ENCODE measurements at regions not wholly inside any gene's neighbourhood (a gene's known extent, or its start where the extent isn't known, plus 50 kb on each side); places are given as distances from the start of the nearest gene placed in this dataset.

- H3K4me3 ChIP-seq (replicated peaks in 1 of 4; ENCODE audit: control extremely low read depth in 1 of 4, insufficient read depth in 1 of 4, low read depth in 3 of 4, low read length in 4 of 4): no peak overlapping the region
- H3K4me1 ChIP-seq (ENCODE audit: control insufficient read depth, extremely low read depth, insufficient read depth, low read length): no peaks in the 10 kb centered on the region
- DNase-seq (ENCODE audit: low read depth in 2 of 2): no peak
- no peak overlapping the region for H3K4me2 ChIP-seq (ENCODE audit: extremely low read depth, insufficient read depth, low read length)
- no peaks in the 10 kb centered on the region for H3K79me2 ChIP-seq (ENCODE audit: control insufficient read depth, insufficient read depth, low read length)
- no peak overlapping the region for H3K9ac ChIP-seq (ENCODE audit: insufficient read depth, low read length)
- TF ChIP-seq EZH2 (IDR thresholded peaks at IDR 0.05; ENCODE audit: low read length, missing control alignments) (no peak), CTCF (conservative IDR thresholded peaks at IDR 0.05 in 1 of 2, IDR thresholded peaks at IDR 0.05 in 1 of 2; ENCODE audit: low read depth in 1 of 2, low read length in 2 of 2) (no peak)
- no peak overlapping the region for H2AFZ ChIP-seq (ENCODE audit: low read length)
- no peaks in the 10 kb centered on the region for H3K27me3 ChIP-seq (ENCODE audit: control insufficient read depth, insufficient read depth, low read length)
- H3K36me3 ChIP-seq (ENCODE audit: control insufficient read depth, insufficient read depth, low read length): no peaks in the 10 kb centered on the region
- no peaks in the 10 kb centered on the region for H3K9me3 ChIP-seq (ENCODE audit: control insufficient read depth, insufficient read depth, low read depth, low read length)
- H4K20me1 ChIP-seq (ENCODE audit: control insufficient read depth, extremely low read depth, insufficient read depth, low read length): no peaks in the 10 kb centered on the region
- no peak overlapping the region for H3K27ac ChIP-seq (ENCODE audit: insufficient read depth, low read length)
Observed at GRCh38 chr4:189463734-189464133, 476.9 kb upstream of the FRG1 start.

- no peaks in the 10 kb centered on the region for H3K9me3 ChIP-seq (ENCODE audit: control insufficient read depth, insufficient read depth, low read depth, low read length)
Observed at GRCh38 chr4:189494407-189494806, 446.3 kb upstream of the FRG1 start.

DNA sequence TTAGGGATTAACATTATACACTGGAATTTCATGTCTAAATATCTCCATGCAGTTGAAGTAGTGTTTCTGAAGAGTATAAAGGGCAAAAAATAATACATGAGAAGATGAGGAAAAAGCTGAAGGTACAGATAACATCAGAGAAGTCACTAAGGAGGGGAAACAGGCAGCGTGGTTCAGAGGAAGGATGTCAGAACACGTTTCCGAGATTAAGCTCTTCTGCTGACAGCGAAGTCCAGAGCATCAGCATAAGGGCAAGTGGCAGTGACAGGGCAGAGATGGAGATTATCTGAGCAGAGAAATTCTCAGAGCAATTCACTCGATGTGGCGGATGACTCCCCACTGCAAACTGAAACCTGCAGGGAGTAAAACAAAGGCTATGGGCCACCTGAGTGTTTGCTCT is 443.2 kb upstream of the FRG1 start:
- H3K79me2 ChIP-seq (ENCODE audit: control insufficient read depth, insufficient read depth, low read length): no peaks in the 10 kb centered on the region
- no peak overlapping the region for H3K4me3 ChIP-seq (replicated peaks in 1 of 4; ENCODE audit: control extremely low read depth in 1 of 4, insufficient read depth in 1 of 4, low read depth in 3 of 4, low read length in 4 of 4)
- no peak overlapping the region for H3K9ac ChIP-seq (ENCODE audit: insufficient read depth, low read length)
- H4K20me1 ChIP-seq (ENCODE audit: control insufficient read depth, extremely low read depth, insufficient read depth, low read length): no peaks in the 10 kb centered on the region
- TF ChIP-seq CTCF (conservative IDR thresholded peaks at IDR 0.05 in 1 of 2, IDR thresholded peaks at IDR 0.05 in 1 of 2; ENCODE audit: low read depth in 1 of 2, low read length in 2 of 2): no peak
- no peak for TF ChIP-seq EZH2 (IDR thresholded peaks at IDR 0.05; ENCODE audit: low read length, missing control alignments)
- H3K4me1 ChIP-seq (ENCODE audit: control insufficient read depth, extremely low read depth, insufficient read depth, low read length): no peaks in the 10 kb centered on the region
- H3K27me3 ChIP-seq (ENCODE audit: control insufficient read depth, insufficient read depth, low read length): no peaks in the 10 kb centered on the region
- no peaks in the 10 kb centered on the region for H3K9me3 ChIP-seq (ENCODE audit: control insufficient read depth, insufficient read depth, low read depth, low read length)
- H3K27ac ChIP-seq (ENCODE audit: insufficient read depth, low read length): no peak overlapping the region
- no peak overlapping the region for H2AFZ ChIP-seq (ENCODE audit: low read length)
- no peak for DNase-seq (ENCODE audit: low read depth in 2 of 2)
- no peaks in the 10 kb centered on the region for H3K36me3 ChIP-seq (ENCODE audit: control insufficient read depth, insufficient read depth, low read length)
- H3K4me2 ChIP-seq (ENCODE audit: extremely low read depth, insufficient read depth, low read length): no peak overlapping the region

More at GRCh38 chr4:189494407-189494806, 446.3 kb upstream of the FRG1 start:
- DNase-seq (ENCODE audit: low read depth in 2 of 2): no peak
- H3K36me3 ChIP-seq (ENCODE audit: control insufficient read depth, insufficient read depth, low read length): no peaks in the 10 kb centered on the region
- TF ChIP-seq EZH2 (IDR thresholded peaks at IDR 0.05; ENCODE audit: low read length, missing control alignments) (no peak), CTCF (conservative IDR thresholded peaks at IDR 0.05 in 1 of 2, IDR thresholded peaks at IDR 0.05 in 1 of 2; ENCODE audit: low read depth in 1 of 2, low read length in 2 of 2) (no peak)
- H3K27me3 ChIP-seq (ENCODE audit: control insufficient read depth, insufficient read depth, low read length): no peaks in the 10 kb centered on the region
- H4K20me1 ChIP-seq (ENCODE audit: control insufficient read depth, extremely low read depth, insufficient read depth, low read length): no peaks in the 10 kb centered on the region
- H3K4me3 ChIP-seq (replicated peaks in 1 of 4; ENCODE audit: control extremely low read depth in 1 of 4, insufficient read depth in 1 of 4, low read depth in 3 of 4, low read length in 4 of 4): no peak overlapping the region
- no peak overlapping the region for H3K4me2 ChIP-seq (ENCODE audit: extremely low read depth, insufficient read depth, low read length)
- no peaks in the 10 kb centered on the region for H3K4me1 ChIP-seq (ENCODE audit: control insufficient read depth, extremely low read depth, insufficient read depth, low read length)
- no peak overlapping the region for H3K27ac ChIP-seq (ENCODE audit: insufficient read depth, low read length)
- H2AFZ ChIP-seq (ENCODE audit: low read length): no peak overlapping the region
- H3K9ac ChIP-seq (ENCODE audit: insufficient read depth, low read length): no peak overlapping the region
- H3K79me2 ChIP-seq (ENCODE audit: control insufficient read depth, insufficient read depth, low read length): no peaks in the 10 kb centered on the region

Measured in fibroblast of lung (primary cell).